ENCODE measurements at regions not wholly inside any gene's neighbourhood (a gene's known extent, or its start where the extent isn't known, plus 50 kb on each side); places are given as distances from the start of the nearest gene placed in this dataset.

DNA sequence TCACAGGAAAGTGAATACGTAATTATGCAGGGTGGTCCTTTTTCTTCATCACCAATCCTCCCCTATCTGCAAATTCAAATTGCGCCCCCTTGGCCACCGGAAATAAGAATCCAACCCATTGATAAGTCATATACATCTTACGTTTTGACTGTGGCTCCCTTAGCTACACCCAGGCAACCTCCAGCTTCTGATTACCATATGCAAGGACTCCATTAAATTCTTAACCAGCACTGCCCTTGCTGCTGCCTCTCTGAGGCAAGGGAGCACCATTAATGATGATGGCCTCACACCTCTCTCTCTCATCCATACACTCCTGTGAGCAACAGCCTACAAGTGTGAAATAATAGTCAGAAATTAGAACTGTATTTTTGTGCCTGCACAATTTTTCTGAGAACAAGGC is 106.0 kb upstream of the NOCT start:
- TF ChIP-seq, protein P1, sequence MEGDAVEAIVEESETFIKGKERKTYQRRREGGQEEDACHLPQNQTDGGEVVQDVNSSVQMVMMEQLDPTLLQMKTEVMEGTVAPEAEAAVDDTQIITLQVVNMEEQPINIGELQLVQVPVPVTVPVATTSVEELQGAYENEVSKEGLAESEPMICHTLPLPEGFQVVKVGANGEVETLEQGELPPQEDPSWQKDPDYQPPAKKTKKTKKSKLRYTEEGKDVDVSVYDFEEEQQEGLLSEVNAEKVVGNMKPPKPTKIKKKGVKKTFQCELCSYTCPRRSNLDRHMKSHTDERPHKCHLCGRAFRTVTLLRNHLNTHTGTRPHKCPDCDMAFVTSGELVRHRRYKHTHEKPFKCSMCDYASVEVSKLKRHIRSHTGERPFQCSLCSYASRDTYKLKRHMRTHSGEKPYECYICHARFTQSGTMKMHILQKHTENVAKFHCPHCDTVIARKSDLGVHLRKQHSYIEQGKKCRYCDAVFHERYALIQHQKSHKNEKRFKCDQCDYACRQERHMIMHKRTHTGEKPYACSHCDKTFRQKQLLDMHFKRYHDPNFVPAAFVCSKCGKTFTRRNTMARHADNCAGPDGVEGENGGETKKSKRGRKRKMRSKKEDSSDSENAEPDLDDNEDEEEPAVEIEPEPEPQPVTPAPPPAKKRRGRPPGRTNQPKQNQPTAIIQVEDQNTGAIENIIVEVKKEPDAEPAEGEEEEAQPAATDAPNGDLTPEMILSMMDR (IDR thresholded peaks at IDR 0.05): no peak
- TF ChIP-seq EP300 (IDR thresholded peaks at IDR 0.05; ENCODE audit: low read depth): no peak
- peaks cover 18 to 35% (median 27%) of the 10 kb centered on the region in 4 donors for H3K4me1 ChIP-seq
- DNase-seq: no peak
- H3K4me3 ChIP-seq: no peak overlapping the region
- no peaks in the 10 kb centered on the region for H3K36me3 ChIP-seq
- no peaks in the 10 kb centered on the region for H3K9me3 ChIP-seq
- intact Hi-C loops (cut with DNase I; ENCODE audit: low total_unique reads) (no loop called here), in situ Hi-C loops (cut with MboI; ENCODE audit: low pct_ligation_motif_present in 1 of 4, low pct_unique_long_range_greater_than_20kb in 1 of 4, low sequenced_read_pairs in 3 of 4) (no loop called here)
- H3K27ac ChIP-seq: no peak overlapping the region
- 85 to 89% methylated on average over 4 of the region's 4 CpGs for WGBS, 2 donors (ENCODE audit: low coverage in 1 of 2)
- no peaks in the 10 kb centered on the region for H3K27me3 ChIP-seq

- Histone ChIP-seq H3K9me3 (no peaks in the 10 kb centered on the region), H3K27me3 (no peaks in the 10 kb centered on the region), H3K4me1 (peaks cover 18 to 33% (median 26%) of the 10 kb centered on the region in 4 donors), H3K27ac (no peak overlapping the region), H3K4me3 (no peak overlapping the region), H3K36me3 (no peaks in the 10 kb centered on the region)
- WGBS, 2 donors (ENCODE audit: low coverage in 1 of 2): 83 to 100% methylated on average over 2 to 5 of the region's 5 CpGs
- no peak for DNase-seq
- in situ Hi-C loops (cut with MboI; ENCODE audit: low pct_ligation_motif_present in 1 of 4, low pct_unique_long_range_greater_than_20kb in 1 of 4, low sequenced_read_pairs in 3 of 4) (no loop called here), intact Hi-C loops (cut with DNase I; ENCODE audit: low total_unique reads) (no loop called here)
- TF ChIP-seq EP300 (IDR thresholded peaks at IDR 0.05; ENCODE audit: low read depth): no peak
- TF ChIP-seq POLR2A (IDR thresholded peaks at IDR 0.05): no peak
- TF ChIP-seq, protein P1 (IDR thresholded peaks at IDR 0.05): no peak
- no peak for TF ChIP-seq POLR2AphosphoS5 (IDR thresholded peaks at IDR 0.05)
These were observed 107.4 kb upstream of the NOCT start for GRCh38 chr4:138908134-138908533.

GRCh38 chr4:138907174-138907573 is 108.4 kb upstream of the NOCT start:
- Histone ChIP-seq H3K27me3 (no peaks in the 10 kb centered on the region), H3K4me3 (no peak overlapping the region), H3K9me3 (no peaks in the 10 kb centered on the region), H3K36me3 (no peaks in the 10 kb centered on the region), H3K4me1 (peaks cover 18 to 24% (median 19%) of the 10 kb centered on the region in 4 donors), H3K27ac (no peak overlapping the region)
- TF ChIP-seq, protein P1 (IDR thresholded peaks at IDR 0.05): no peak
- TF ChIP-seq EP300 (IDR thresholded peaks at IDR 0.05; ENCODE audit: low read depth) (no peak), POLR2AphosphoS5 (IDR thresholded peaks at IDR 0.05) (no peak), POLR2A (IDR thresholded peaks at IDR 0.05) (no peak)
- in situ Hi-C loops (cut with MboI; ENCODE audit: low pct_ligation_motif_present in 1 of 4, low pct_unique_long_range_greater_than_20kb in 1 of 4, low sequenced_read_pairs in 3 of 4): no loop called here
- WGBS, 2 donors (ENCODE audit: low coverage in 1 of 2): 95% methylated on average over 5 of the region's 5 CpGs; no CpG with 5 or more reads in 1 of the 2 donors
- DNase-seq: no peak
- intact Hi-C loops (cut with DNase I; ENCODE audit: low total_unique reads): no loop called here

DNA sequence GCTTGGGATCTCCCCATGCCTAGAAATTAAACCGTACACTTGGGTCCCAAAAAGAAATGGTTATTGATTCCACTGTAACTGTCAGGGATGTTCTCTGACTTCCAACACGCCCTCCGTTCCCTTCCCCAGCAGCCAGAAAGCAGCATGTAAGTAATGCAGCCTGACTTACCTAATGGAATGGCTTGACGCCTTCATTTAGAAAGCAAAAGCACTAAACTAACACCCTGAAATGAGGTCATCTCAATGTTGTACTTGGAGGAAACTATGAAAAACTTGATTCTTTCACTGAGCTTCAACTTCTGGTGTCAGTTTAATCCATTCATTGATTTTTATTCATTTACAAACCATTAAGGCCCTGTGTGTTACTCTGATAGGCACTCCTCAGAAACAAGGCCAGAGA is 110.8 kb upstream of the NOCT start:
- Histone ChIP-seq H3K27ac (no peak overlapping the region), H3K4me1 (peaks cover 0 to 1% (median 0%) of the 10 kb centered on the region in 4 donors), H3K36me3 (no peaks in the 10 kb centered on the region), H3K4me3 (no peak overlapping the region), H3K27me3 (no peaks in the 10 kb centered on the region), H3K9me3 (no peaks in the 10 kb centered on the region)
- in situ Hi-C loops (cut with MboI; ENCODE audit: low pct_ligation_motif_present in 1 of 4, low pct_unique_long_range_greater_than_20kb in 1 of 4, low sequenced_read_pairs in 3 of 4): no loop called here
- DNase-seq: no peak
- TF ChIP-seq POLR2AphosphoS5 (IDR thresholded peaks at IDR 0.05) (no peak), POLR2A (IDR thresholded peaks at IDR 0.05) (no peak), EP300 (IDR thresholded peaks at IDR 0.05; ENCODE audit: low read depth) (no peak)
- TF ChIP-seq, protein P1 (IDR thresholded peaks at IDR 0.05): no peak
- intact Hi-C loops (cut with DNase I; ENCODE audit: low total_unique reads): no loop called here
- 82 to 86% methylated on average over 4 of the region's 4 CpGs for WGBS, 2 donors (ENCODE audit: low coverage in 1 of 2)
